Femur (tissue), 1 donor: ENCODE measurements at regions not wholly inside any gene's neighbourhood (a gene's known extent, or its start where the extent isn't known, plus 50 kb on each side); places are given as distances from the start of the nearest gene placed in this dataset.
"Not testable (repeated sequence)": the region's sequence is repeated elsewhere in the genome, so short reads cannot be mapped to it uniquely, and the experiment has no call there.

Experiments
- DNase-seq: peaks from one replicate; pipeline ENCODE4 v3.0.0-alpha.2; 2017

- DNase-seq: no peak
Measured at GRCh38 chr5:116861097-116861496, 286.5 kb upstream of the SEMA6A start.

- no peak for DNase-seq
Measured at GRCh38 chr5:116859666-116860320, 285.2 kb upstream of the SEMA6A start.

- no peak for DNase-seq
Measured at GRCh38 chr5:116858705-116859333, 284.2 kb upstream of the SEMA6A start.

DNA sequence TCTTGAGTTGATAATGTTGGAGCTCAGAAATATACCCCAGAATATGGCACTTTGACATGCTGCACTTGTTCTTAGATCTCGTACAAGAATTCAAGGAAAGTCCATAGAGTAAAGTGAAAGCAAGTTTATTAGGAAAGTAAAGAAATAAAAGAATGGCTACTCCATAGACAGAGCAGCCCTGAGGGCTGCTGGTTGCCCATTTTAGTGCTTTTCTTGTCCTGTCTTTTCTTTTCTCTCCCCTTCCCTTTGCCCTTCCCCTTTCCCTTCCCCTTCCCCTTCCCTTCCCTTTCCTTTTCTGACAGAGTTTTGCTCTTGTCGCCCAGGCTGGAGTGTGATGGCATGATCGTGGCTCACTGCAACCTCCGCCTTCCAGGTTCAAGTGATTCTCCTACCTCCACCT is 283.4 kb upstream of the SEMA6A start:
- not testable (repeated sequence) for DNase-seq

GRCh38 chr5:116856271-116856670 is 281.6 kb upstream of the SEMA6A start:
- DNase-seq: no peak

DNA sequence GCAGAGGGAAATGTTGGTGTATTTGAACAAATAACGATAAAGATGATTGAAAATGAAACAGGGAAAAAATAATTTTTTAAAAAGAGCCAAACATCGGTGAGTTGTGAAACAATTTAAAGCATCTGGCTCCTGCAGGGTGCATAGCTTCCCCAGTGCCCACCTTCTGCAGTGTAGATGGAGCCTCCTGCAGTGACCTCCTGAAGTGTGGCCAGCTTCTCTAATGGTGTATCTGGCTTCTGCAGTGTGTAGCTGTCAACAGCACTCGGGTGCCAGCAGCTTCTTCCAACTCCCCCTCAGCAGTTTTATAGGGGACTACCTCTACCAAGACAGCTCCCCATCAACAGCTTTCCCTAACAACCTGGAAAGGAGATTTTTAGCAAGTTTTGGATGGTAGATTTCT is 279.4 kb upstream of the SEMA6A start:
- no peak for DNase-seq

GRCh38 chr5:116848954-116849581 is 274.4 kb upstream of the SEMA6A start:
- no peak for DNase-seq

DNA sequence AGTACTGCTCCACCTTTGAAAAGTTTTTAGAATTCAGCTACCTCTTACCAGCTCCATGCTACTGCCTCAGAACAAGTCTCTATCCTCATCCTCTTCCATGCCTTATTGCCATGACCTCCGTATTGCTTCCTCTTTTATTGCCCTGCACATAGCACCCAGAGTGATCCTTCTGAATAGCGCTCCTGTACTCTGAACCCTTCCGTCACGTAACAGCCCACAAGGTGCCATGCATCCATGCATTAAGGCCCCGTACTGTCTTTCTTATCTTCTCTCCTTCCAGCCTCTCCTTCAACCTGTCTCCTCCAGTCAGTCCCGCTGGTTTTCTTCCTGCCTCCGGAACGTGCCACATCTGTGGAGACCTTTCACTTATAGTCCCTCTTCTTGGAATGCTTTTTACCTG is 273.3 kb upstream of the SEMA6A start:
- DNase-seq: no peak

DNA sequence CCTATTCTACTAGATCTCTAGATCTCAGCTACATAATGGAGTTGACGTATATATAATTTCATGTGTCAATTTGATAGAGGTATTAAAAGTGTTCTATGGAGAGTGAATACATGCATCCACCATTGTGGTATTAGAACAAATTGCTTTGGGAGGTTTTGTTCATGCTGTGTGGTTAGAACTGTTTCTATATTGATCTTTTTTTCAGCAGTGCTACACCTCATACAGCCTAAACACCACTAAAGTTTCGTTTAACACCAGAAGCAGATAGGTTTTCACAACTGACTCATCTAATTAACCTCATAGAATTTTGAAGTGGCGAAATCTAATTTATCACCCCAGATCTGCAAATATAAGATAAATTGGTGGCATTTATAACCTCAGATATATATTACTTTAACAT is 269.4 kb upstream of the SEMA6A start:
- DNase-seq: no peak

GRCh38 chr5:116842514-116842961 is 267.9 kb upstream of the SEMA6A start:
- no peak for DNase-seq

DNA sequence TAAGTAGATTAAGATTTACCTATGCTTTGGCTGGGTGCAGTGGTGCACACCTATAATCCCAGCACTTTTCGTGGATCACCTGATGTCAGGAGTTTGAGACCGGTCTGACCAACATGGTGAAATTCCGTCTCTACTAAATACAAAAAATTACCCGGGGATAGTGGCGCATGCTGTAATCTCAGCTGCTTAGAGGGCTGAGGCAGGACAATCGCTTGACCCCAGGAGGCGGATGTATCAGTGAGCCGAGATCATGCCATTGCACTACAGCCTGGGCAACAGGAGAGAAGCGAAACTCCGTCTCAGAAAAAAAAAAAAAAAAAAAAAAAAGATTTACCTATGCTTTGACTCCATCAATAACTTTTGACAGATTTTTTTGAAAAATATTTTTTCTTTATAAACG is 267.1 kb upstream of the SEMA6A start:
- no peak for DNase-seq

GRCh38 chr5:116838011-116838536 is 263.5 kb upstream of the SEMA6A start:
- peak; percentile 47 for DNase-seq

DNA sequence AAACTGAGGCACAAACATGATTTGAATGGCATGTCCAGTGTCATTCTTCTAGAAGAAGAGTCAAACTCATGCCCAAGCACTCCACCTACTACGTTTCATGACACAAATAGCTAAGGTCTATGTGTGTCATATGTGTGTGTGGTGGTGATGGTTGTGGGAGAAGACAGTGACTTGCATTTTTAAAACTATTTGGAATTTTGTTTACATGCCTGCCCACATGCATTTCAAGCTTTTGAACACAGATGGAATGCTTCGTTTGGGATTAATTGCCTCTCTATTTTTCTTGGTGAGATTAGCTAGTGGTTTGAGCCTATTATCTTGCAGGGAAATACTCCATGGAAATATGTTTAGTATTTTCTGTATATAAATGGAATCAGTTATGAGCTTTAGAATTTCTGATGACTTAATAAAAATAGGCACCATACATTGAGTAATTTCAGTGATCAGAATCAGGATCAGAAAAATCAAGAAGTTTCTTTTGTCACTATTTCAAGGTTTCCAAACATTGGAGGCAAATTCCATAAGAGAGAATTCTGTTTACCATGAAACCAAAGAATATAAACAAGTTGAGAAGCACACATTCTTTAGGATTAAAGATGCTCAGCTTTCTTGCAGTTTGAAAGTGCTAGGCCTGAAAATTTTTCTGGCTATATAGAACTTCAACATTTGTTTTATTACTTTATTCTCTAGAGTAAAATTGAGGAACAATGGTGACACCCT is 260.3 kb upstream of the SEMA6A start:
- DNase-seq: no peak

DNA sequence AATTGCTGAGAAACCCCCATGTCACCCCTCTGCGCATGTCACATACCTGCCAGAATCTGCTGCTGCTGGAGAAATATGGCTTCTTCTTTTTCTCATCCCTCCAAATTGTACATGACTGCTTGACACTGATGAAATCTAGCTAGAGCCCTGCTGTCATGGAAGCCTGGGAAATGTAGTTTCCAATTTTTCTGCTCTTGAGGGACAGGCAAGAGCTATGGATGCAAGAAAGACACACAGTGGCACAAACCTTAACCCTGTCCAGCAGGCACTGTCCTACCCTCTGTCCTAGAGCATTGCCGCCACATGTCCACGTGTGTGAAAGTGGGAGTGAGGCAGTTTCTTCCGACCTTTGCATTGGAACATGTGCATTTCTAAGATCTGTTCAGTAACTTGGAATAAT is 255.5 kb upstream of the SEMA6A start:
- no peak for DNase-seq

- DNase-seq: no peak
Measured at GRCh38 chr5:116827078-116827477, 252.5 kb upstream of the SEMA6A start.

GRCh38 chr5:116825486-116825885 is 250.9 kb upstream of the SEMA6A start:
- DNase-seq: no peak

DNA sequence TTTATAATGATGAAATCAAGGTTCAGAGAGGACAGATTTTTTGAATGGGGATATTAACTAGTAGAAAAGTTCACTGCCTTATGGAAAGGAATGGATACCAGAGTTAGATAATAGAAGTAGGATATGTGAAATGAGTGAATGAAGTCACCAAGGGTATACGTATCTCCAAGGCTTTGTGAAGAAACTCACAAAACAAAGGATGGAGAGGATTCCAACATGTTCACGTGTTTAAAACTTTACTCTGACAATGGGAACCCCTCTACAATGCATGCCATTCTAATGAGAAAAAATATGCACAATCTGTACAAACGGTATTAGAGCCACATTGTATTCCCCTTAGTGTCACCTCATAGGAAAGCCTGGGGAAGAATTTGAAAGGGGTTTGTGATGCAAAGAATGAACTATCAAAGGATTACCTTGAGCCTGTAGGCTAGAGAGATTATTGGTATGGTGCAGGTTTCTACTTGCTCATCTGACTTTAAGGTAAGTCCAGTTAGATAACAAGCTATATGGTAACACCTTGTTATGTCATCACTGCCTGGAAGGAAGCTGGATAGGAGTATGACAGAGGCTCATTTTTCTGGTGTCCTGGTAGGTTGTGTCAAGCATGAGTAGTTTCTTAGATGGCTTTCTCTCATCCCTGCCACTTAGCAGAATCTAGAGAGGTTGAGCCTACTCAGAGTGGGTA is 250.3 kb upstream of the SEMA6A start:
- no peak for DNase-seq

DNA sequence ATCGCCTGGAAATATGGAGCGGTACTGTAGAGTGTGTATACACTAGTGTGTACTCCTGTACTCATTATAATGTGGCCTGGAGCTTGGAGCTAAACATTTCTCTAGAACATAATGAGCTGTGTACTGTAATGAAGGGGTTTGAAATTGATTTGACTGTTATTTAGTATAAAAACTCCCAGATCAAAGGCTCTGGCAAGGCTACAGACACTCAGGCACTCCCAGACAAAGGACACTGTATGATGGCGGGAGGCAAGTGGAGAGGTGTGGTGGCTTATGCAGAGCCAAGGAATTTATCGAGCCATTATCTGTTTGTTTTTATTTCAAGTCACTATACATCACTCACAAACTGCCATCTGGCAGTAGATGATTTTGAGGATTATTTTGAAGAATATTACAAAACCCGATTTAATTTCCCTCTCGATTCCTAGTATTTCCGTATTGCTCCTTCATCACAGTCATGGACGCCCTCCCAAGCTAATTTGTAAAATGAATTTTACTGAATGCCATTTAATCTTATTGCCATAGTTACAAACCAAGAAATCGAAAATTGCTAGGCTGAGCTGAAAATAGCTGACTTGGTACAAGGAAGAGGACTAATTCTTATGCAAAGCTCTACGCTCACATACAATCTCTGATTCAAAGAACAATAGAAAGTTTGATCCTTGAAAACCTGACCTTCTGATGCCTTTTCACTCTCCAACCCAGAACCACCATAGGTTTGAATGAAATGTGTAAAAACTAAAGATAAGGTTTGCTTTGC is 240.2 kb upstream of the SEMA6A start:
- no peak for DNase-seq

DNA sequence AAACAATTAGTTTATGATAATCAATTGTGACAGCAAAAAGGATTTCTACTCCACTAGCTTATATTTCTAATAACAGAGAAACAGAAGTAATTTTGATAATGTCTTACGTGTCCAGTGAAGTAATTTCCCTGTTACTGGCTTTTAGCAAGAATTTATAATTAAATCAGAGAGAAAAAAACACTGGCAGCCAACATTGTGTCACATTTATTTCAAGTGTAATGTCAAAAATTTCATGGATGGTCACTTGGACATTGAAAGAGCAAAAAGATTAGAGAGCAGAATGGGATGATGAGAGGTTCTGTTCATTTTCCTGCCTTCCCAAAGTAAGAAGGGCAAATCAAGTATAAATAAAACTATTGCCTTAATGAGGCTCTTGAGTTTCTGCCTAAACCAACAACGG is 239.3 kb upstream of the SEMA6A start:
- no peak for DNase-seq

DNA sequence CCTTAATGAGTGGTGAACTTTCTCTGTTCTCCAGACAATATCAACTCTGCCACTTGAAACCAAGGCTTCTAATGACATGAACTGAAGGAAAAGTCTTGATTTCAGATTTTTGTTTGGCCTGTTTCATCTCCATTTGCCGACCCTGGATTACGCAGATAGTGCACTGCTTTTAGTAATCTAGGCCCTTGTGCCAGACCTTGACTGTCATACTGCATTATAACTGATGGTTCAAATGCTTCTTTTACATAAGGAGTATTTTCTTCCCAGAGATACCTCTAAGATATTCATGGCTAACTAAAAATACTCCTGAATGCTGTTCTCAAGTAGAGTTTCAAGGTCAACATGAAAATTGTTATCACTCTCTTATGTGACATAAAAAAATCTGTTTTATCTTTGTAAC is 238.7 kb upstream of the SEMA6A start:
- no peak for DNase-seq

DNA sequence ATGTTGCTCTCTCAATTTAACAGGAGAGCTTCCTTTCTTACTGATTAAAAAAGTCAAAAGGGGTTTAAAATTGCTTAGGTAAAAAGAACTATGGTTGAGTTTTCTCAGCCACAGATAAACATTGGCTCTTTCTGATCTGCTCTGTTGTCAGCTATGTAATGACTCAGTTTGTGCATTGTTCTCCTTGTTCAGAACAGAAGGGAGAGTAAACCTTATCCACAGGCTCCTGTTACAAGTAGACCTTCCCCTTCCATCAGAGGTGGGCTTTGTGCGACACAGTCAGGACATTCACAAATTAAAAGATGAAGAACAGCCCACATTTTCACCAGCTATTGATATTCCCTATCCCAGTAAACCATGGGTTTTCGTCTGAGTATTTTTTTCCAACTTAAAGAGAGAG is 236.3 kb upstream of the SEMA6A start:
- DNase-seq: no peak

DNA sequence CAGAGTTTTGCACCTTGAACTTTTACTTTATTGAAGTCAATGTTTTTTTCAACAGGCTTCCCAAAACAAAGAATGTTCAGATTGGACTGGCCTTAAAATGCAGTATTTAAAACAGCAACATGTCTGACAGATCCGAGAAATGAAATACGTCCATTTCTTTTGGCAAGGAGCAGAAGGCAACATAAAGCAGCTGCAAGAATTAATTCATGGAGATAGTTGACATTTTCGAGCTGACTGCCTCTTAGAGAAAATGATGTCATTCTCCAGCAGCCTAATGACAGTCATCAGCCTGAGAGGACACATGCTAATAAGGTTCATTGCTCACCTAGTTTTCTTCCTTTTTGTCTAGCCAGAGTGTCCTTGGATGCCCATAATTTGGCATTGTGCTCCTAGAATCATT is 232.2 kb upstream of the SEMA6A start:
- no peak for DNase-seq
